ENCODE measurements at regions not wholly inside any gene's neighbourhood (a gene's known extent, or its start where the extent isn't known, plus 50 kb on each side); places are given as distances from the start of the nearest gene placed in this dataset.

GRCh38 chr12:114562654-114563053, 121.3 kb downstream of the TBX3 start:
- BruUV-seq (replicated peaks) = no TSS peak
- Histone ChIP-seq H3K4me3 (ENCODE audit: low read depth, low read length, poor library complexity, severe bottlenecking) (no peak overlapping the region), H3K4me1 (ENCODE audit: insufficient read depth, low read length, poor library complexity, severe bottlenecking) (no peaks in the 10 kb centered on the region), H3K27ac (ENCODE audit: low read depth, low read length, poor library complexity, severe bottlenecking) (no peak overlapping the region), H3K9me3 (ENCODE audit: low read depth, low read length, poor library complexity, severe bottlenecking) (no peaks in the 10 kb centered on the region), H3K27me3 (replicated peaks; ENCODE audit: insufficient read depth, low read depth, low read length, poor library complexity) (peaks cover 3% of the 10 kb centered on the region), H3K36me3 (ENCODE audit: insufficient read depth, low read length, poor library complexity, severe bottlenecking) (no peaks in the 10 kb centered on the region)
- DNase-seq (ENCODE audit: low spot score) = no peak
- no peak for TF ChIP-seq EZH2 (IDR thresholded peaks at IDR 0.05; ENCODE audit: borderline replicate concordance, low read depth, low read length, poor library complexity, severe bottlenecking)
- TF ChIP-seq, protein P1, sequence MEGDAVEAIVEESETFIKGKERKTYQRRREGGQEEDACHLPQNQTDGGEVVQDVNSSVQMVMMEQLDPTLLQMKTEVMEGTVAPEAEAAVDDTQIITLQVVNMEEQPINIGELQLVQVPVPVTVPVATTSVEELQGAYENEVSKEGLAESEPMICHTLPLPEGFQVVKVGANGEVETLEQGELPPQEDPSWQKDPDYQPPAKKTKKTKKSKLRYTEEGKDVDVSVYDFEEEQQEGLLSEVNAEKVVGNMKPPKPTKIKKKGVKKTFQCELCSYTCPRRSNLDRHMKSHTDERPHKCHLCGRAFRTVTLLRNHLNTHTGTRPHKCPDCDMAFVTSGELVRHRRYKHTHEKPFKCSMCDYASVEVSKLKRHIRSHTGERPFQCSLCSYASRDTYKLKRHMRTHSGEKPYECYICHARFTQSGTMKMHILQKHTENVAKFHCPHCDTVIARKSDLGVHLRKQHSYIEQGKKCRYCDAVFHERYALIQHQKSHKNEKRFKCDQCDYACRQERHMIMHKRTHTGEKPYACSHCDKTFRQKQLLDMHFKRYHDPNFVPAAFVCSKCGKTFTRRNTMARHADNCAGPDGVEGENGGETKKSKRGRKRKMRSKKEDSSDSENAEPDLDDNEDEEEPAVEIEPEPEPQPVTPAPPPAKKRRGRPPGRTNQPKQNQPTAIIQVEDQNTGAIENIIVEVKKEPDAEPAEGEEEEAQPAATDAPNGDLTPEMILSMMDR (conservative IDR thresholded peaks at IDR 0.05; ENCODE audit: low read depth, low read length) = no peak
- intact Hi-C loops (cut with micrococcal nuclease; ENCODE audit: unreplicated experiment) = no loop called here
- ChIA-PET POLR2A (ENCODE audit: low non-redundant PET) (no interaction called here), CTCF (no interaction called here)

DNA sequence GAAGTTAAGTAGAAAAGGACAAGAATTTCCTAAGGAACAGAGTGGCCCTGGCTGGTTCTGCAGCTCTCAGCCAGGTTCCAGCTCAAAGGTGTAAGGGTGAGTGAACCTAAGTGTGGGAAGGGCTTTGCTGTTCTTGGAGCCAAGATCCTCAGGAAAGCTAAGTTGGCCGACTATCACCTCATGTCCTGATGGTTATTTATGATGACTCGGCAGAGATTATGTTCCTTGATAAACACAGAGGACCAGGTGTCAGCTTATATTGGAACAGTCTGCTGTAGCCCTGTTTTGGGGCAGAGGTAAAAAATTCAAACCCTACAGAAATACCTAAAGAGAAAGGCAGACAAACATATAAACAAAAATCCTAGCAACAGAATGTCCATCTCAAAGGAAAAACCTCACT, 128.5 kb downstream of the TBX3 start:
- Histone ChIP-seq H3K36me3 (ENCODE audit: insufficient read depth, low read length, poor library complexity, severe bottlenecking) (no peaks in the 10 kb centered on the region), H3K4me3 (ENCODE audit: low read depth, low read length, poor library complexity, severe bottlenecking) (no peak overlapping the region), H3K27ac (ENCODE audit: low read depth, low read length, poor library complexity, severe bottlenecking) (no peak overlapping the region), H3K27me3 (replicated peaks; ENCODE audit: insufficient read depth, low read depth, low read length, poor library complexity) (peaks cover under 1% of the 10 kb centered on the region), H3K4me1 (ENCODE audit: insufficient read depth, low read length, poor library complexity, severe bottlenecking) (no peaks in the 10 kb centered on the region), H3K9me3 (ENCODE audit: low read depth, low read length, poor library complexity, severe bottlenecking) (no peaks in the 10 kb centered on the region)
- intact Hi-C loops (cut with micrococcal nuclease; ENCODE audit: unreplicated experiment) = no loop called here
- TF ChIP-seq, protein P1 (conservative IDR thresholded peaks at IDR 0.05; ENCODE audit: low read depth, low read length) = no peak
- TF ChIP-seq EZH2 (IDR thresholded peaks at IDR 0.05; ENCODE audit: borderline replicate concordance, low read depth, low read length, poor library complexity, severe bottlenecking) = no peak
- no peak for DNase-seq (ENCODE audit: low spot score)
- BruUV-seq (replicated peaks) = no TSS peak
- ChIA-PET CTCF (no interaction called here), POLR2A (ENCODE audit: low non-redundant PET) (no interaction called here)

DNA sequence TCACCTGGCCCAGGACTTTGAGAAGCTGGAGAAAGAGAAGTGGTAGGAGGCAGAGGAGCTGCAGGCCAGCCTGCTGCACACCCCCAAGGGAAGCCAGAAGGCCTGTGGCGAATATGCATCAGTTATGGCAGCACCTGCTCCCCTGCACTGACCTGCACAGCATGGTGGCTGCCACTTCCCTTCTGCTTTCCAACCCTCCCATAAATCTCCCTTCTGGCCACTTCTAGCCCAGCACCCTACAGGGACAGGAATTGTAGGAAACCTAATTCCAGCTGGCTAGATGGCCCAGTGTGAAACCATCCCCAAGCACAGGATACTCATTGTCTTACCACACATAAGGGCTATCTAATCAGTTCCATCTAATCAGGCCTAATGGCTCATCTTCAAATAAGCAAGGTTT, 136.3 kb downstream of the TBX3 start:
- CTCF ChIA-PET = no interaction called here

More for the DNA sequence above, 136.3 kb downstream of the TBX3 start:
- no TSS peak for BruUV-seq (replicated peaks)
- Histone ChIP-seq H3K36me3 (ENCODE audit: insufficient read depth, low read length, poor library complexity, severe bottlenecking) (no peaks in the 10 kb centered on the region), H3K4me3 (ENCODE audit: low read depth, low read length, poor library complexity, severe bottlenecking) (no peak overlapping the region), H3K9me3 (ENCODE audit: low read depth, low read length, poor library complexity, severe bottlenecking) (no peaks in the 10 kb centered on the region), H3K4me1 (ENCODE audit: insufficient read depth, low read length, poor library complexity, severe bottlenecking) (no peaks in the 10 kb centered on the region), H3K27me3 (replicated peaks; ENCODE audit: insufficient read depth, low read depth, low read length, poor library complexity) (no peaks in the 10 kb centered on the region), H3K27ac (ENCODE audit: low read depth, low read length, poor library complexity, severe bottlenecking) (no peak overlapping the region)
- POLR2A ChIA-PET (ENCODE audit: low non-redundant PET) = no interaction called here
- DNase-seq (ENCODE audit: low spot score) = no peak
- no peak for TF ChIP-seq EZH2 (IDR thresholded peaks at IDR 0.05; ENCODE audit: borderline replicate concordance, low read depth, low read length, poor library complexity, severe bottlenecking)
- TF ChIP-seq, protein P1 (conservative IDR thresholded peaks at IDR 0.05; ENCODE audit: low read depth, low read length) = no peak
- intact Hi-C loops (cut with micrococcal nuclease; ENCODE audit: unreplicated experiment) = no loop called here

All from A673 (cell line).